Fibroblast of lung (primary cell): ENCODE measurements at regions not wholly inside any gene's neighbourhood (a gene's known extent, or its start where the extent isn't known, plus 50 kb on each side); places are given as distances from the start of the nearest gene placed in this dataset.

ENCODE experiments used
- DNase-seq, 2 donors: peaks; one replicate each; pipeline versions ENCODE4 v3.0.0 to v3.0.0-alpha.2; 2010; ENCODE audit warnings: low read depth in 2 of 2
- H2AFZ ChIP-seq: 2 replicates; pipeline ENCODE4 v1.5.1; 2012; ENCODE audit warnings: low read length, control low read depth, inconsistent platforms
- H3K27ac ChIP-seq: 2 replicates; pipeline ENCODE4 v1.5.1; 2011; ENCODE audit warnings: low read length, control low read depth; ENCODE audit not compliant: insufficient read depth
- H3K27me3 ChIP-seq: 2 replicates; pipeline ENCODE4 v1.5.1; 2011; ENCODE audit warnings: mild to moderate bottlenecking, low read length; ENCODE audit not compliant: control insufficient read depth, insufficient read depth
- H3K36me3 ChIP-seq: 2 replicates; pipeline ENCODE4 v1.5.1; 2011; ENCODE audit warnings: low read length; ENCODE audit not compliant: control insufficient read depth, insufficient read depth
- H3K4me1 ChIP-seq: 2 replicates; pipeline ENCODE4 v1.5.1; 2011; ENCODE audit warnings: low read length; ENCODE audit not compliant: control insufficient read depth, insufficient read depth; ENCODE audit errors: extremely low read depth
- H3K4me2 ChIP-seq: 2 replicates; pipeline ENCODE4 v1.5.1; 2011; ENCODE audit warnings: low read length, control low read depth; ENCODE audit not compliant: insufficient read depth; ENCODE audit errors: extremely low read depth
- H3K4me3 ChIP-seq, 4 experiments: fragments of 200-600 bp in 1 of 4; sonication (generic) in 1 of 4; replicated peaks in 1 of 4; 2 replicates each; pipeline ENCODE4 v1.5.1; 2011 to 2016; ENCODE audit warnings: low read length in 4 of 4, low read depth in 3 of 4, mild to moderate bottlenecking in 3 of 4, control low read depth in 2 of 4, inconsistent platforms in 1 of 4, mixed read lengths in 1 of 4; ENCODE audit not compliant: insufficient read depth in 1 of 4; ENCODE audit errors: control extremely low read depth in 1 of 4
- H3K79me2 ChIP-seq: 2 replicates; pipeline ENCODE4 v1.5.1; 2012; ENCODE audit warnings: mild to moderate bottlenecking, low read length, inconsistent platforms; ENCODE audit not compliant: control insufficient read depth, insufficient read depth
- H3K9ac ChIP-seq: 2 replicates; pipeline ENCODE4 v1.5.1; 2011; ENCODE audit warnings: mild to moderate bottlenecking, low read length, control low read depth; ENCODE audit not compliant: insufficient read depth
- H3K9me3 ChIP-seq: 2 replicates; pipeline ENCODE4 v1.5.1; 2012; ENCODE audit warnings: low read depth, low read length; ENCODE audit not compliant: control insufficient read depth, insufficient read depth
- H4K20me1 ChIP-seq: 2 replicates; pipeline ENCODE4 v1.5.1; 2011; ENCODE audit warnings: low read length; ENCODE audit not compliant: control insufficient read depth, insufficient read depth; ENCODE audit errors: extremely low read depth
- CTCF ChIP-seq, 2 donors: IDR thresholded peaks in 1 of 2; conservative IDR thresholded peaks in 1 of 2; 1 replicate in 1 of 2; 2 replicates in 1 of 2; pipeline ENCODE4 v1.5.1; 2011 to 2012; ENCODE audit warnings: low read length in 2 of 2, control low read depth in 1 of 2, inconsistent platforms in 1 of 2, low read depth in 1 of 2, mild to moderate bottlenecking in 1 of 2
- EZH2 ChIP-seq: IDR thresholded peaks from 2 replicates; pipeline ENCODE4 v1.5.1; 2012; ENCODE audit warnings: low read length, control low read depth, mild to moderate bottlenecking; ENCODE audit errors: missing control alignments

DNA sequence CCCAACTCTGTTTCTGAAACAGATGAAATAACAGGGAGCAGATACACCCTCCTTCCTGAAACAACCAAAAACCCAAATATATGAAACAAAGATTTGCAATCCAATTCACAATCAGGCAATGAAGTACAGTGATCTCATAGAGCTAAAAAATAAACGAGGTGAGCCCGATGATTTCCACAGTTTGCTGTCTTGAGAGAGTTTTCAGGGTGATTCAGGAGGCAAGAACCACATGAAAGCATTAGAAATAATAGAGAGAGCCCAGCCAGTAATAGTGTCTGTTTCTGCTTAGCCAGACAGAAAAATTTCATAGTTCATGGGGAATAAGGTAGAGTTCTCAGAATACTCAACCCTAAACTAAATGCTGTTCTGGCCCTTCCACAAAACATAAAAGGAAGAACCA lies 296.2 kb downstream of the PDHA2 start:
- TF ChIP-seq EZH2 (no peak), CTCF (conservative IDR thresholded peaks at IDR 0.05 in 1 of 2, IDR thresholded peaks at IDR 0.05 in 1 of 2; ENCODE audit: low read depth in 1 of 2, low read length in 2 of 2) (no peak)
- Histone ChIP-seq H3K4me3 (no peak overlapping the region), H3K9me3 (no peaks in the 10 kb centered on the region), H3K36me3 (no peaks in the 10 kb centered on the region), H3K4me2 (no peak overlapping the region), H3K27ac (no peak overlapping the region), H3K4me1 (no peaks in the 10 kb centered on the region), H2AFZ (no peak overlapping the region), H3K27me3 (no peaks in the 10 kb centered on the region), H3K9ac (no peak overlapping the region), H4K20me1 (no peaks in the 10 kb centered on the region), H3K79me2 (no peaks in the 10 kb centered on the region)
- DNase-seq, result peak in 1 of 2 donors; percentile 72

GRCh38 chr4:96139251-96139929 lies 299.5 kb downstream of the PDHA2 start:
- H3K4me3 ChIP-seq, result no peak overlapping the region
- H3K27me3 ChIP-seq, result no peaks in the 10 kb centered on the region
- H3K9me3 ChIP-seq, result no peaks in the 10 kb centered on the region
- no peak overlapping the region for H3K4me2 ChIP-seq
- no peak overlapping the region for H3K27ac ChIP-seq
- no peaks in the 10 kb centered on the region for H3K4me1 ChIP-seq
- H4K20me1 ChIP-seq, result no peaks in the 10 kb centered on the region
- TF ChIP-seq CTCF (conservative IDR thresholded peaks at IDR 0.05 in 1 of 2, IDR thresholded peaks at IDR 0.05 in 1 of 2; ENCODE audit: low read depth in 1 of 2, low read length in 2 of 2), result no peak
- no peak for TF ChIP-seq EZH2
- H3K79me2 ChIP-seq, result no peaks in the 10 kb centered on the region
- no peaks in the 10 kb centered on the region for H3K36me3 ChIP-seq
- H3K9ac ChIP-seq, result no peak overlapping the region
- DNase-seq, result no peak
- no peak overlapping the region for H2AFZ ChIP-seq

GRCh38 chr4:96145601-96146000 lies 305.7 kb downstream of the PDHA2 start:
- H3K36me3 ChIP-seq, result no peaks in the 10 kb centered on the region
- no peak overlapping the region for H3K27ac ChIP-seq
- TF ChIP-seq CTCF (conservative IDR thresholded peaks at IDR 0.05 in 1 of 2, IDR thresholded peaks at IDR 0.05 in 1 of 2; ENCODE audit: low read depth in 1 of 2, low read length in 2 of 2) (no peak), EZH2 (no peak)
- DNase-seq, result peak; percentile 9 to 70
- no peaks in the 10 kb centered on the region for H3K27me3 ChIP-seq
- H2AFZ ChIP-seq, result no peak overlapping the region
- no peak overlapping the region for H3K4me3 ChIP-seq
- no peaks in the 10 kb centered on the region for H3K79me2 ChIP-seq
- H3K9me3 ChIP-seq, result no peaks in the 10 kb centered on the region
- no peak overlapping the region for H3K4me2 ChIP-seq
- H3K9ac ChIP-seq, result no peak overlapping the region
- H4K20me1 ChIP-seq, result no peaks in the 10 kb centered on the region
- no peaks in the 10 kb centered on the region for H3K4me1 ChIP-seq
